Heart right ventricle (tissue), 16 donors: ENCODE measurements at regions not wholly inside any gene's neighbourhood (a gene's known extent, or its start where the extent isn't known, plus 50 kb on each side); places are given as distances from the start of the nearest gene placed in this dataset.
A peak's percentile ranks its signal among the peaks of the same experiment; 100 is the strongest.

Experiments used
- ATAC-seq, 8 donors: fragments of 200-7000 bp; cut with Tn5 transposase; one replicate each; pipeline ENCODE4 v1.9.1; 2020; ENCODE audit warnings: mild to moderate bottlenecking in 8 of 8, moderate library complexity in 8 of 8, moderate number of reproducible peaks in 1 of 8
- DNase-seq, 2 donors: peaks; one replicate each; pipeline ENCODE4 v3.0.0-alpha.2; 2020
- H3K27ac ChIP-seq, 10 donors: fragments of 200-600 bp; sonication (generic) in 2 of 10; one replicate each; pipeline versions ENCODE4 v1.5.0 to v1.8.0; 2020 to 2022; ENCODE audit warnings: mild to moderate bottlenecking in 3 of 10
- H3K27me3 ChIP-seq, 7 donors: fragments of 200-600 bp; one replicate each; pipeline ENCODE4 v1.8.0; 2021 to 2022; ENCODE audit warnings: mild to moderate bottlenecking in 2 of 7
- H3K36me3 ChIP-seq, 9 donors: fragments of 200-600 bp; sonication (generic) in 1 of 9; one replicate each; pipeline versions ENCODE4 v1.5.0 to v1.8.0; 2020 to 2022; ENCODE audit warnings: mild to moderate bottlenecking in 2 of 9
- H3K4me1 ChIP-seq, 9 donors: fragments of 200-600 bp; sonication (generic) in 1 of 9; one replicate each; pipeline versions ENCODE4 v1.5.0 to v1.8.0; 2020 to 2022; ENCODE audit warnings: mild to moderate bottlenecking in 4 of 9
- H3K4me3 ChIP-seq, 10 donors: fragments of 200-600 bp; sonication (generic) in 2 of 10; one replicate each; pipeline versions ENCODE4 v1.5.0 to v1.8.0; 2020 to 2022; ENCODE audit warnings: mild to moderate bottlenecking in 7 of 10, moderate library complexity in 2 of 10
- H3K9me3 ChIP-seq, 11 donors: fragments of 200-600 bp in 10 of 11; sonication (generic) in 2 of 11; one replicate each; pipeline versions ENCODE4 v1.5.0 to v1.8.0; 2013 to 2022; ENCODE audit warnings: mild to moderate bottlenecking in 2 of 11, control low read depth in 1 of 11, moderate library complexity in 1 of 11
- WGBS, 2 donors: extraction: QIAGEN DNeasy Blood & Tissue Kit; methylation state at CpG; one replicate each; pipeline ENCODE4 v1.1.7; 2013; ENCODE audit warnings: inconsistent platforms in 1 of 2; 5-methylcytosine and 5-hydroxymethylcytosine counted together
- intact Hi-C, 10 donors: fragments of 100-400 bp; cut with DNase I; formaldehyde crosslinking; loops; one replicate each; pipeline versions ENCODE4 v1.11.1 to v1.14.2; 2022
- TF ChIP-seq, protein P1 (sequence below), 9 donors: fragments of 200-600 bp; sonication (generic) in 2 of 9; IDR thresholded peaks; one replicate each; pipeline versions ENCODE4 v1.5.0 to v1.8.0; 2021 to 2022; ENCODE audit warnings: antibody characterized with exemption in 9 of 9, mild to moderate bottlenecking in 5 of 9, moderate library complexity in 1 of 9
- donor health status: Arrhythmogenic right ventricular cardiomyopathy.
- donor health status: ischemic (EF 13 %, LVEDD 7.1; RV severe dilation, severe dysfunction).
- donor health status: healthy with polysubstance abuse.
- donor health status: DM: no; HTN: yes; CAD: no.
- donor health status: DM: no; HTN: no; CAD: no.
- donor health status: ischemic (EF 25% LVEDD 6.9; RV normal size, moderate dysfunction).
- donor health status: ischemic (EF 25% LVEDD 5.7; RV mildly dilated, moderate dysfunction).
- donor health status: healthy.
- donor health status: DM: yes; HTN: yes; CAD: no.
- donor health status: Ischemic cardiomyopathy.
- donor health status: ischemic (EF 35%, LVEDD 5.7; RV mildly dilated, moderate dysfunction).
- donor health status: nonischemic (EF 11% LVEDD 7.7; RV severe dilation, severe dysfunction).
- donor health status: DM: yes; HTN: yes; CAD: no.
- donor health status: PGD.
- donor health status: ischemic (EF 29% LVEDD 5.4; RV normal size, mild dysfunction).
- donor health status: nonischemic (EF 23%, LVEDD 6.1; RV moderate dilation, normal function).

DNA sequence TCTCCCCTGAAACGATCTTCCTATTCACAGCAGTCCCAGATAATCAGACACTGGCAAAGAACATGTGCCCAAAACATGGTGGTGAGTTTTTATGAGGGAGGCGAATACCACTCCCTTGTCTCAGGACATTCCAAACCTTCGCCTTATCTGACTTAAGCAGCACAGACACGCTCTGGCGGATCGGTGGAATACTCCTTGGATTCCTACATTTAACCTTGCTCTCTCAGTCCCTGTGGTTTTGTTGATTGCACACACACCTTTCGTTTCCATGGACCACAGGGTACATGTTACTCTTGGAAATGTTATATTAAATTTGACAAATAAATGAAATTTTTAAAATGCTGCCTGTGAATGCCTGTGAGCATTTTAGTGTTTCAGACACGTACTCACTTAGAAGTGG is 87.8 kb upstream of the CPEB4 start:
- peaks cover 0 to 9% (median 0%) of the 10 kb centered on the region in 11 donors for H3K9me3 ChIP-seq
- H3K27ac ChIP-seq, result no peak overlapping the region
- H3K36me3 ChIP-seq, result no peaks in the 10 kb centered on the region
- peaks cover 0 to 13% (median 0%) of the 10 kb centered on the region in 9 donors for H3K4me1 ChIP-seq
- no peak overlapping the region for H3K4me3 ChIP-seq
- DNase-seq, result no peak
- TF ChIP-seq, protein P1, sequence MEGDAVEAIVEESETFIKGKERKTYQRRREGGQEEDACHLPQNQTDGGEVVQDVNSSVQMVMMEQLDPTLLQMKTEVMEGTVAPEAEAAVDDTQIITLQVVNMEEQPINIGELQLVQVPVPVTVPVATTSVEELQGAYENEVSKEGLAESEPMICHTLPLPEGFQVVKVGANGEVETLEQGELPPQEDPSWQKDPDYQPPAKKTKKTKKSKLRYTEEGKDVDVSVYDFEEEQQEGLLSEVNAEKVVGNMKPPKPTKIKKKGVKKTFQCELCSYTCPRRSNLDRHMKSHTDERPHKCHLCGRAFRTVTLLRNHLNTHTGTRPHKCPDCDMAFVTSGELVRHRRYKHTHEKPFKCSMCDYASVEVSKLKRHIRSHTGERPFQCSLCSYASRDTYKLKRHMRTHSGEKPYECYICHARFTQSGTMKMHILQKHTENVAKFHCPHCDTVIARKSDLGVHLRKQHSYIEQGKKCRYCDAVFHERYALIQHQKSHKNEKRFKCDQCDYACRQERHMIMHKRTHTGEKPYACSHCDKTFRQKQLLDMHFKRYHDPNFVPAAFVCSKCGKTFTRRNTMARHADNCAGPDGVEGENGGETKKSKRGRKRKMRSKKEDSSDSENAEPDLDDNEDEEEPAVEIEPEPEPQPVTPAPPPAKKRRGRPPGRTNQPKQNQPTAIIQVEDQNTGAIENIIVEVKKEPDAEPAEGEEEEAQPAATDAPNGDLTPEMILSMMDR (IDR thresholded peaks at IDR 0.05), result no peak
- intact Hi-C loops, result no loop called here
- 71 to 80% methylated on average over 8 of the region's 8 CpGs for WGBS, 2 donors
- ATAC-seq, result no peak
- H3K27me3 ChIP-seq, result no peaks in the 10 kb centered on the region

DNA sequence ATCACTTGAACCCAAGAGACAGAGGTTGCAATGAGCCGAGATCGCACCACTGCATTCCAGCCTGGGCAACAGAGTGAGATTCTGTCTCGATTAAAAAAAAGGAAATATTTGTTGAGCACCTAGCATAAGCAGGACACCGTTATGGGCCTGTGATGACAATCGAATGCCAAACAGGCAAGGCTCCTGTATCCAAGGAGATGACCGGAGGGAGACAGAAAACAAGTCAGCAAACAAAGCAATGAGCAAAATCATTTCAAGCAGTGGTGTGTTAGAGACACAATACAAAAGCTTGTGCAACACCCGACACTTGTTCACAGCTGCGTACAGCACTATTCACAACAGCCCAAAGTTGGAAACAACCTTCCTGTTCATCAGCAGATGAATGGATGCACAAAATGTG is 87.1 kb upstream of the CPEB4 start:
- WGBS, 2 donors, result 93 to 96% methylated on average over 8 of the region's 8 CpGs
- H3K4me1 ChIP-seq, result peaks cover 0 to 13% (median 0%) of the 10 kb centered on the region in 9 donors
- no peaks in the 10 kb centered on the region for H3K27me3 ChIP-seq
- TF ChIP-seq, protein P1 (IDR thresholded peaks at IDR 0.05), result no peak
- DNase-seq (no peak), ATAC-seq (no peak)
- H3K4me3 ChIP-seq, result no peak overlapping the region
- H3K27ac ChIP-seq, result no peak overlapping the region
- no peaks in the 10 kb centered on the region for H3K36me3 ChIP-seq
- intact Hi-C loops, result no loop called here
- H3K9me3 ChIP-seq, result peaks cover 0 to 9% (median 0%) of the 10 kb centered on the region in 11 donors

DNA sequence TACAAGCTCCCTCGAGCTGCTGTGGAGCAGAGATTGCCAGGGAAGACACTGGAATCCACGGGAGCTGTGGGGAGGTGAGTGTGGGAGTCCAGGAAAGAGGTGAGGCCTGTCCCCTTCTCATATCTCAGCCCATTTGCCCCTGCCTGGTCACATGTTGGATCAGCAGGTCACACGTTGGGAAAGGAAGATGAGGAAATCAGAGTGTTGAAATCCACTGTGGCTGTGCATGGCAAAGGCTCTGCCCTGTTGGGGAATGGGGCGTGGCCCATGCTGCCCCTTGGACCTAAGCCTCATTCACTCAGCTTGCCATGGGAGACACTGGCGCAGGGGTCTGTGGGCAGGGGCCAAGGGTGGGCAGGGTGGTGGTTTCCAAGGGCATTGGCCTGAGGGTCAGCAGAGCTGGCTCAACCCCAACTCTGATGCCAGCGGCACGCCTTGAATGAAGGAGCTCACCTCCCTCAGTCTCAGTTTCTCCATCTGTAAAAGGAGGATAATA is 85.4 kb upstream of the CPEB4 start:
- Histone ChIP-seq H3K9me3 (peaks cover 0 to 9% (median 0%) of the 10 kb centered on the region in 11 donors), H3K4me1 (peaks cover 0 to 25% (median 0%) of the 10 kb centered on the region in 9 donors), H3K36me3 (no peaks in the 10 kb centered on the region), H3K4me3 (no peak overlapping the region), H3K27ac (peak overlapping the region in 1 of 10 donors; percentile 57), H3K27me3 (no peaks in the 10 kb centered on the region)
- ATAC-seq (peak in 4 of 8 donors; percentile 23 to 74 (median 36)), DNase-seq (no peak)
- intact Hi-C loops, result no loop called here
- TF ChIP-seq, protein P1 (IDR thresholded peaks at IDR 0.05), result no peak
- 66 to 72% methylated on average over 7 of the region's 7 CpGs for WGBS, 2 donors

DNA sequence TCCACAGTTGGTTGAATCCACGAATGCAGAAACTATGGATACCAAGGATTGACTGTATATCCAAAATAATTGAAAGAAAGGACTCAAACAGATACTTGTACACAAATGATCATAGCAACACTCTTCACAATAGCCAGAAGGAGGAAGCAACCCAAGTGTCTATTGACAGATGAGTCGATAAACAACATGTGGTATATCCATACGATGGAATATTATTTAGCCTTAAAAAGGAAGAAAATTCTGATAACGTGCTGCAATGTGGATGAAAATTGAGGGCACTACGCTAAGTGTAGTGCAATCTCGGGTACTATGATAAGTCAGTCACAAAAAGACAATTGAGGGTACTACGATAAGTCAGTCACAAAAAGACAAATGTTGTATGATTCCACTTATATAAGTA is 83.6 kb upstream of the CPEB4 start:
- intact Hi-C loops, result no loop called here
- peaks cover 0 to 35% (median 0%) of the 10 kb centered on the region in 9 donors for H3K4me1 ChIP-seq
- ATAC-seq (no peak), DNase-seq (no peak)
- no peak overlapping the region for H3K4me3 ChIP-seq
- peaks cover 0 to 9% (median 0%) of the 10 kb centered on the region in 11 donors for H3K9me3 ChIP-seq
- H3K27me3 ChIP-seq, result no peaks in the 10 kb centered on the region
- TF ChIP-seq, protein P1 (IDR thresholded peaks at IDR 0.05), result no peak
- no peak overlapping the region for H3K27ac ChIP-seq
- no peaks in the 10 kb centered on the region for H3K36me3 ChIP-seq
- WGBS, 2 donors, result 87 to 90% methylated on average over 7 of the region's 7 CpGs
